K562 (cell line): ENCODE measurements at regions not wholly inside any gene's neighbourhood (a gene's known extent, or its start where the extent isn't known, plus 50 kb on each side); places are given as distances from the start of the nearest gene placed in this dataset.
A peak's percentile ranks its signal among the peaks of the same experiment; 100 is the strongest.

Source experiments
- ASH1L ChIP-seq: fragments of 450-650 bp; IDR thresholded peaks from 2 replicates; pipeline ENCODE4 v1.6.1; 2018; ENCODE audit warnings: borderline replicate concordance, mild to moderate bottlenecking, low read depth; ENCODE audit not compliant: partially characterized antibody
- CC2D1A ChIP-seq: fragments of 450-650 bp; IDR thresholded peaks from 2 replicates; pipeline ENCODE4 v1.6.1; 2017; ENCODE audit warnings: mild to moderate bottlenecking
- ESRRB ChIP-seq: fragments of 250-450 bp; sonication (Bioruptor Pico); IDR thresholded peaks from 2 replicates; pipeline ENCODE4 v1.5.0; 2020; ENCODE audit warnings: mild to moderate bottlenecking, moderate library complexity, borderline replicate concordance
- ETV5 ChIP-seq: sonication (generic); formaldehyde crosslinking; IDR thresholded peaks from 2 replicates; pipeline ENCODE4 v1.4.0; 2020; ENCODE audit warnings: low read depth, mild to moderate bottlenecking, missing genetic modification reagents
- FOXA3 ChIP-seq, 2 experiments: fragments of 450-650 bp in 1 of 2; sonication (generic) in 1 of 2; formaldehyde crosslinking; IDR thresholded peaks in 1 of 2; conservative IDR thresholded peaks in 1 of 2; 2 replicates each; pipeline versions ENCODE4 v1.4.0 to v1.8.0; 2020 to 2022; ENCODE audit warnings: mild to moderate bottlenecking in 2 of 2, missing genetic modification reagents in 1 of 2
- FOXP1 ChIP-seq: sonication (generic); formaldehyde crosslinking; IDR thresholded peaks from 2 replicates; pipeline ENCODE4 v1.8.0; 2022; ENCODE audit warnings: mild to moderate bottlenecking, missing genetic modification reagents
- GABPB1 ChIP-seq: sonication (generic); formaldehyde crosslinking; IDR thresholded peaks from 2 replicates; pipeline ENCODE4 v1.8.0; 2022; ENCODE audit warnings: mild to moderate bottlenecking, missing genetic modification reagents
- HDAC6 ChIP-seq: IDR thresholded peaks from 2 replicates; pipeline ENCODE4 v1.6.1; 2012; ENCODE audit warnings: low read depth, mild to moderate bottlenecking, control low read depth, inconsistent platforms, low read length, moderate library complexity
- HNRNPK ChIP-seq: fragments of 200-400 bp; formaldehyde crosslinking; IDR thresholded peaks from one replicate; pipeline ENCODE4 v1.6.1; 2018; ENCODE audit warnings: mild to moderate bottlenecking, low read depth, low read length; ENCODE audit not compliant: poor library complexity, severe bottlenecking
- JUNB ChIP-seq: fragments of 450-650 bp; formaldehyde crosslinking; conservative IDR thresholded peaks from 2 replicates; pipeline ENCODE4 v1.4.0; 2020; ENCODE audit warnings: mild to moderate bottlenecking
- MIER1 ChIP-seq: fragments of 450-650 bp; IDR thresholded peaks from 2 replicates; pipeline ENCODE4 v1.6.1; 2016; ENCODE audit warnings: antibody characterized with exemption, mild to moderate bottlenecking, low read depth
- RAD21 ChIP-seq, 2 experiments: fragments of 250-450 bp in 1 of 2; fragments of 450-650 bp in 1 of 2; sonication (Bioruptor Pico) in 1 of 2; formaldehyde crosslinking in 1 of 2; IDR thresholded peaks in 1 of 2; conservative IDR thresholded peaks in 1 of 2; 2 replicates each; pipeline versions ENCODE4 v1.4.0 to v1.8.0; 2020 to 2022; ENCODE audit warnings: mild to moderate bottlenecking in 2 of 2, moderate library complexity in 1 of 2
- RBM17 ChIP-seq: fragments of 200-400 bp; formaldehyde crosslinking; IDR thresholded peaks from 2 replicates; pipeline ENCODE4 v1.6.1; 2017; ENCODE audit warnings: low read depth, mild to moderate bottlenecking, low read length, borderline replicate concordance
- SMAD2 ChIP-seq: fragments of 150-350 bp; IDR thresholded peaks from 2 replicates; pipeline ENCODE4 v1.6.1; 2014; ENCODE audit warnings: low read depth, mild to moderate bottlenecking, low read length
- SRSF3 ChIP-seq: fragments of 200-400 bp; formaldehyde crosslinking; IDR thresholded peaks from 2 replicates; pipeline ENCODE4 v1.6.1; 2016; ENCODE audit warnings: mild to moderate bottlenecking, low read length, moderate library complexity; ENCODE audit not compliant: insufficient read depth
- TEAD1 ChIP-seq, 2 experiments: fragments of 450-650 bp in 1 of 2; sonication (generic) in 1 of 2; formaldehyde crosslinking; IDR thresholded peaks; 2 replicates each; pipeline versions ENCODE4 v1.4.0 to v1.8.0; 2020 to 2022; ENCODE audit warnings: mild to moderate bottlenecking in 2 of 2, missing genetic modification reagents in 1 of 2
- ZBTB8A ChIP-seq: fragments of 450-650 bp; IDR thresholded peaks from 2 replicates; pipeline ENCODE4 v1.6.1; 2018; ENCODE audit warnings: mild to moderate bottlenecking, moderate library complexity; ENCODE audit not compliant: partially characterized antibody
- ZFP30 ChIP-seq: fragments of 250-450 bp; sonication (Bioruptor Pico); IDR thresholded peaks from 2 replicates; pipeline ENCODE4 v1.8.0; 2022; ENCODE audit warnings: moderate library complexity, mild to moderate bottlenecking, inconsistent platforms, borderline replicate concordance
- ZFP36 ChIP-seq: fragments of 150-350 bp; IDR thresholded peaks from 2 replicates; pipeline ENCODE4 v1.6.1; 2018; ENCODE audit warnings: low read length, low read depth; ENCODE audit not compliant: partially characterized antibody
- ZNF175 ChIP-seq: fragments of 200-800 bp; sonication (Bioruptor generic); IDR thresholded peaks from 2 replicates; pipeline ENCODE4 v1.6.1; 2016; ENCODE audit warnings: low read depth, mild to moderate bottlenecking, missing genetic modification characterization, missing compliant biosample characterization
- ZNF561 ChIP-seq: fragments of 450-650 bp; formaldehyde crosslinking; conservative IDR thresholded peaks from 2 replicates; pipeline ENCODE4 v1.4.0; 2020; ENCODE audit warnings: mild to moderate bottlenecking, moderate library complexity
- ZNF589 ChIP-seq: fragments of 200-800 bp; sonication (Bioruptor generic); IDR thresholded peaks from 2 replicates; pipeline ENCODE4 v1.6.1; 2016; ENCODE audit warnings: low read depth, missing genetic modification characterization, missing compliant biosample characterization
- ZNF644 ChIP-seq: fragments of 200-800 bp; sonication (Bioruptor generic); IDR thresholded peaks from 2 replicates; pipeline ENCODE4 v1.6.1; 2016; ENCODE audit warnings: low read depth, missing genetic modification characterization, missing compliant biosample characterization
- TF ChIP-seq, protein P1 (sequence below): sonication (generic); IDR thresholded peaks from 2 replicates; pipeline ENCODE4 v1.6.1; 2016
- TF ChIP-seq, protein P2 (sequence below): fragments of 250-450 bp; sonication (Bioruptor Pico); IDR thresholded peaks from 2 replicates; pipeline ENCODE4 v1.8.0; 2022; ENCODE audit warnings: inconsistent platforms

DNA sequence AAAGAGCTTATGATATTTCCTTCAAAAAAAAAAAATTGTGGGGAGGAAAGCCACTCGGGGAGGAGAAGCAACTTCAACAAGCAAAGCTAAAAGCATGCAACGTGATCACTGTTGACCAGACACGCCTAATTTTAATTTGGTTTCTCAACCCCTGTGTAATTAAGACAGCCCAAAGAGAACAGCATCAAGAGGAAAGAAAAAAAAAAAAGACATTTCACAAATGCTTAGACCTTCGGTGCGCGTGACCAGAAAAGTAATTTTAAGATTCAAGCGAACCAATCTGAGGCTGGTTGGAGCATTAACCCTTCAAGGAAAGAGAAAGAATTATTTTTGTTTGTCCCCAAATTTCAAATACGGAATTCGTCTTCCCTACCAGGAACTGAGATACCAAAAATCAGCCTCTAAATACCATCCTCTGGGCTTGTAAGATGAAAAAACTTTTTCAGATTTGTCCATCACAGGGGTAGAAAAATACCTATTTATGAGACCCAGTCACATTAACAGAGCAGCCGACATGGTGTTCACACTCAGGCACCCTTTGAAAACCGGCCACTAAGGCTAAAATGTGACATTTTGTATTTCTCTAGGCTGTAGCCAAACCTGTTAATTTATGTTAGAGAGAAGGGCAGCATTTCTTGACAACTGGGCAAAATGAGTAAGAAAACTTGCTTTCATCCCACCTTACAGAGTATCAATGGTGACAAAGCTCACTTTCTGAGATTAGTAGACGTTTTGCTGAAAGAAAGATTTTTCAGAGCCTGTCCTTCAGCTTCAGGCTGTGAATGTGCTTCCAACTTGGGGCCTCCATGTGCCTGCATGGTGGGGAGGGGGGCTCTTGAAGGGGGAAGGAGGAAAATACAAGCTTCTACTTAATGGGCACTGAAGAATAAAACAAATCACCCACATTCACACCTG is 179.9 kb upstream of the KLF14 start (continued):
- TF ChIP-seq ZNF175 (peak; percentile 25; the same call in 1 of the 2 replicates), CC2D1A (no peak), ETV5 (CRISPR knock-in tag) (no peak), ZNF561 (no peak), RAD21 (CRISPR knock-in tag; conservative IDR thresholded peaks at IDR 0.05 in 1 of 2, IDR thresholded peaks at IDR 0.05 in 1 of 2) (no peak), FOXP1 (CRISPR knock-in tag) (no peak), MIER1 (no peak), GABPB1 (CRISPR knock-in tag) (peak; percentile 44; the same call in 1 of the 2 replicates), HDAC6 (no peak), RBM17 (no peak), JUNB (CRISPR knock-in tag) (no peak), SRSF3 (no peak), FOXA3 (CRISPR knock-in tag; conservative IDR thresholded peaks at IDR 0.05 in 1 of 2, IDR thresholded peaks at IDR 0.05 in 1 of 2) (0 out of 4 replicates have a peak, but pooled peaks of 1 of the 2 experiments have one; percentile 2), ZNF589 (no peak; the same call in 1 of the 2 replicates), ZFP30 (CRISPR knock-in tag) (no peak), HNRNPK (no peak), ASH1L (no peak), ZFP36 (no peak), ZNF644 (tag) (no peak), ESRRB (no peak), ZBTB8A (no peak), TEAD1 (CRISPR knock-in tag; IDR thresholded peaks at IDR 0.05) (no peak), SMAD2 (no peak)
- TF ChIP-seq, protein P1, sequence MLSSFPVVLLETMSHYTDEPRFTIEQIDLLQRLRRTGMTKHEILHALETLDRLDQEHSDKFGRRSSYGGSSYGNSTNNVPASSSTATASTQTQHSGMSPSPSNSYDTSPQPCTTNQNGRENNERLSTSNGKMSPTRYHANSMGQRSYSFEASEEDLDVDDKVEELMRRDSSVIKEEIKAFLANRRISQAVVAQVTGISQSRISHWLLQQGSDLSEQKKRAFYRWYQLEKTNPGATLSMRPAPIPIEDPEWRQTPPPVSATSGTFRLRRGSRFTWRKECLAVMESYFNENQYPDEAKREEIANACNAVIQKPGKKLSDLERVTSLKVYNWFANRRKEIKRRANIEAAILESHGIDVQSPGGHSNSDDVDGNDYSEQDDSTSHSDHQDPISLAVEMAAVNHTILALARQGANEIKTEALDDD = no peak
- TF ChIP-seq, protein P2, sequence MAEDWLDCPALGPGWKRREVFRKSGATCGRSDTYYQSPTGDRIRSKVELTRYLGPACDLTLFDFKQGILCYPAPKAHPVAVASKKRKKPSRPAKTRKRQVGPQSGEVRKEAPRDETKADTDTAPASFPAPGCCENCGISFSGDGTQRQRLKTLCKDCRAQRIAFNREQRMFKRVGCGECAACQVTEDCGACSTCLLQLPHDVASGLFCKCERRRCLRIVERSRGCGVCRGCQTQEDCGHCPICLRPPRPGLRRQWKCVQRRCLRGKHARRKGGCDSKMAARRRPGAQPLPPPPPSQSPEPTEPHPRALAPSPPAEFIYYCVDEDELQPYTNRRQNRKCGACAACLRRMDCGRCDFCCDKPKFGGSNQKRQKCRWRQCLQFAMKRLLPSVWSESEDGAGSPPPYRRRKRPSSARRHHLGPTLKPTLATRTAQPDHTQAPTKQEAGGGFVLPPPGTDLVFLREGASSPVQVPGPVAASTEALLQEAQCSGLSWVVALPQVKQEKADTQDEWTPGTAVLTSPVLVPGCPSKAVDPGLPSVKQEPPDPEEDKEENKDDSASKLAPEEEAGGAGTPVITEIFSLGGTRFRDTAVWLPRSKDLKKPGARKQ (CRISPR knock-in tag) = 0 out of 2 replicates have a peak, but pooled peaks have one; percentile 24
